HEK293T (cell line): ENCODE measurements at regions not wholly inside any gene's neighbourhood (a gene's known extent, or its start where the extent isn't known, plus 50 kb on each side); places are given as distances from the start of the nearest gene placed in this dataset.

Experiments
- ARNT ChIP-seq: fragments of 450-650 bp; IDR thresholded peaks from 2 replicates; pipeline ENCODE4 v1.6.1; 2017; ENCODE audit warnings: mild to moderate bottlenecking
- BHLHE40 ChIP-seq: fragments of 450-650 bp; IDR thresholded peaks from 2 replicates; pipeline ENCODE4 v1.6.1; 2016; ENCODE audit warnings: mild to moderate bottlenecking, moderate library complexity, borderline replicate concordance
- CTBP1 ChIP-seq: fragments of 450-650 bp; IDR thresholded peaks from 2 replicates; pipeline ENCODE4 v1.6.1; 2016; ENCODE audit warnings: borderline replicate concordance
- FOXK2 ChIP-seq: fragments of 450-650 bp; IDR thresholded peaks from 2 replicates; pipeline ENCODE4 v1.6.1; 2016; ENCODE audit warnings: mild to moderate bottlenecking
- FOXM1 ChIP-seq: fragments of 450-650 bp; IDR thresholded peaks from 2 replicates; pipeline ENCODE4 v1.6.1; 2017; ENCODE audit warnings: mild to moderate bottlenecking, borderline replicate concordance
- HDGF ChIP-seq: fragments of 450-650 bp; IDR thresholded peaks from 2 replicates; pipeline ENCODE4 v1.6.1; 2017; ENCODE audit warnings: antibody characterized with exemption, borderline replicate concordance
- L3MBTL2 ChIP-seq: fragments of 450-650 bp; conservative IDR thresholded peaks from 2 replicates; pipeline ENCODE4 v1.6.1; 2016; ENCODE audit warnings: mild to moderate bottlenecking
- LEF1 ChIP-seq: fragments of 450-650 bp; IDR thresholded peaks from 2 replicates; pipeline ENCODE4 v1.6.1; 2017; ENCODE audit warnings: mild to moderate bottlenecking, borderline replicate concordance
- NFRKB ChIP-seq: fragments of 450-650 bp; IDR thresholded peaks from 2 replicates; pipeline ENCODE4 v1.6.1; 2016; ENCODE audit warnings: mild to moderate bottlenecking, moderate library complexity
- SP1 ChIP-seq: fragments of 450-650 bp; IDR thresholded peaks from 2 replicates; pipeline ENCODE4 v1.6.1; 2017
- SUZ12 ChIP-seq: fragments of 450-650 bp; IDR thresholded peaks from 2 replicates; pipeline ENCODE4 v1.6.1; 2016; ENCODE audit warnings: mild to moderate bottlenecking
- TARDBP ChIP-seq: fragments of 450-650 bp; IDR thresholded peaks from 2 replicates; pipeline ENCODE4 v1.6.1; 2016
- ZNF384 ChIP-seq: fragments of 450-650 bp; IDR thresholded peaks from 2 replicates; pipeline ENCODE4 v1.6.1; 2016

DNA sequence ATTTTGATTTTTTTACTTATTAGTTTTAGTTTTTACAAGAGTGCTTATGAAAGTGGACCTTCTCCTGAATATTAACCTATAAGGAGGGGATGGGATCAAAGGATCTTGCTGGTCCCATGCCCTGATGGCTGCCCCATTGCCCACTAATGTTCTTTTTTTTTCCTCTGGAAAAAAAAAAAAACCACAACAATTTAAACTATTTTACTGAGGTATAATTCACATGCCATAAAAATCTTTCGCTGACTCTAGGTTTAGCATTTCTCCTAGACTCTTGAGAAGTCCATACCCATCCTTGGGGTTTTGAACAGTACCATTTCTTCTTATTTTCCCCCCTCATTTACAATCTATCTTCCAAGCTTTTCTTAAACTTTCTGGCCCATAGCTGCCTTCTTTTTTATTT lies 481.8 kb downstream of the TFEC start:
- TF ChIP-seq ARNT (no peak), NFRKB (no peak), SP1 (no peak), ZNF384 (no peak), L3MBTL2 (no peak), BHLHE40 (no peak), FOXM1 (no peak), SUZ12 (no peak), FOXK2 (no peak), HDGF (no peak), TARDBP (no peak), LEF1 (no peak), CTBP1 (no peak)
